ENCODE measurements at regions not wholly inside any gene's neighbourhood (a gene's known extent, or its start where the extent isn't known, plus 50 kb on each side); places are given as distances from the start of the nearest gene placed in this dataset.

DNA sequence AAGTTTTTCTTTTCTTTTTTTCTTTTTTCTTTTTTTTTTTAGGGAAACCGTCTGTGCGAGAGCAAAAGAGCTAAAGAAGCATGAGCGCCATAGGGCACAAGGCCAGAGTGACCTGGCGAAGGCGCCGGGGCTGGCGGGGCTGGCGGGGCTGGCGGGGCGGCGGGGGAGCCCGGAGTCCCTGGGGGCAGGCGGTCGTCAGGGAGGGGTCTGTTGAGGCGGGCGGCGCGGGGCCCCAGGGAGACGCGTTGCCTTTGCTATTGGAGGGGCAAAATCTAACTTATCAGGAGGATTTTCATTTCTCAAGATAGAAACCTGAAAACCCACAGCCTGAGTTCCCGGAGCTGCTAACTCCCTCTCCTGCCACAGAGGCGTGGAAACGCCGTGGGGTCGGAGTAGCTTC is 135.6 kb upstream of the SMAD1 start:
- no peak for DNase-seq (ENCODE audit: low read depth in 3 of 3)

DNA sequence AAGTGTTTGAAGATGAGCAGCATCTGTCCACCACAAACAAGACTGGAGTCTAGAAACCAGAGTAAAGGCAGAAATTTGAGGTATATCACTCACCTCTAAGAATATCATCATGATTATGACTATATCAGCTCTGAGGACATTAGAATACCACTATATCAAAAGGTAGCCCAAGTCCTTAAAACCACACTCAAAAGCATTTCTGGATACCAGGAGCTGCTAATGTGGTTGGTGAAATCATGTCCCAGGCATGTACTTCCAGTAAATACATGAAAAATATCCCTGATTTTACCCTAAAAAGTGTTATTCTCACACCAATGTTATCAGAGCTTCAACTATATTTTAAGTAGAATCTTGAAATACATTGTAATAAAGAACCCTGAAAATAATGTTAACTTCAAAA is 136.3 kb upstream of the SMAD1 start:
- DNase-seq (ENCODE audit: low read depth in 3 of 3), result no peak

DNA sequence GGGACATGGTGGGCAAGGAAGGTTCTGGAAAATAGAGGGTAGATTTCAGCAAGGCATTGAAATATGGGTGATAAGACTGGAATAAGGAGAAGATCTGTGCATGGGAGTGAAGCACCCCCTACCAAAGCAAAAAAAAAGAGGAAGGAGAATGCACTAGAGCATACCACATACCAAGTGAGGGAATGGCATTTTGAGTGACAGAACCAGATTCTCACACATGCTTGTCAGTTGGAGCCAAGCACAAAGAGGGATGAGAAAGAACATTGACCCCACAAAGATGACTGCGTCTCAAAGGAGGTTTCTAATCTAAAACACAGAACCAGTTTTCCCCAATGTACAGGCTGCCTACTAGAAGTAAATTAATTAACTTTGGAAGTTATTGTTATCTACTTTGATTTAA is 140.3 kb upstream of the SMAD1 start:
- DNase-seq (ENCODE audit: low read depth in 3 of 3), result no peak

DNA sequence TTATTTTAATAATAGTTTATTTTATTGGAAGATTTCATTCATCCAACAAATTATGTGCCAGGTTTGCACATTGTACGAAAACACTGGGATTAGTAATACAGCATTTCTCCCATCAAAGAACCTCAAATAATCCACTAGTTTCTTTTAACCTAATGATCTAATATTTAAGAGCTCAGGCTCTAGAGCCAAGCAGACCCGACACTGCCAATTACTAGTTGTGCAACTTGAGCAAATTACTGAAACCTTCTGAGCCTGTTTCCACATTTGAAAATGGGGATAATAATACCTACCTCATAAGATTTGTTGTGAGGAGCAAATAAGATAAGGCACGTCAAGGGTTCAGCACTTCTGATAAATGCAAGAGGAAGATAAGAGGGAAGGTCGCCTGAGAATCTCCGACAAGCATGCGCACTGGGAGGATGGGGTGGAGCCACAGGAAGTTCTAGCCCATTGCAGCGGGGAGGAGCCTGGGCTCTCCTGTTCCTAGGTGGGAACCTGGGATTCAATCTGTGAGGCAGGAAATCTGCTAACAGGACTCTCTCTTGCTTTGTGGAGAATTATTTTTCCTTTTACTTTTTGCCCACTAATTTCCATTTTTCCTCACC is 141.5 kb upstream of the SMAD1 start:
- DNase-seq (ENCODE audit: low read depth in 3 of 3), result no peak

DNA sequence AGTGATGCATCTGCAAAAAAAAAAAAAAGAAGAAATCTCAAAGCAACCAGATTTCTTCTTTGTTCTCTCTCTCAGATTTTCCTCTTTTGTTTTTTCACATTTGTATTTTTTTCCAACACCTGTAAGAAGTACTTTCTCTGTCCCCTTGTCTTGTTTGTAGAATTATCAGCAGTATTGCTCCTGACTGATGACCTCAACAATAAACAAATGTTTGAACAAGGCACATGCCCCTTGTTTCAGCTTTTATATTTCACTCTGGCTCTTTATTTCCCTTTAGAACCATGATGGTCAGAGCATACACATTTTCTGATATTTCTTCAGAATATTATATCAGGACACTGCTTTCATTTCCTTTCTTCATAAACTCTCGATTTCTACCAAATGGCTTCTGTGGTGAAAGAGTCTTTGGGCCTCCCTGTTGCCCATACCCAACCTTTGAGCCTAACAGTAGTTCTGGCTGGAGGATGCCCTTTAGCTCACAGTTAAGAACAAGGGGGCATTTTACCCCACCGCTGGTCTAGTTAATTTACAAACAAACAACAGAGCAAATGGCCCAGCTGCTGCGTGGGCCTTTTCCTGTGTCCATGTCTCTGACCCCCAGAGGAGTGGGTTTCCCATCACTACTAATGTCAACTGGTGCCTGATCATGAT is 142.5 kb upstream of the SMAD1 start:
- no peak for DNase-seq (ENCODE audit: low read depth in 3 of 3)

DNA sequence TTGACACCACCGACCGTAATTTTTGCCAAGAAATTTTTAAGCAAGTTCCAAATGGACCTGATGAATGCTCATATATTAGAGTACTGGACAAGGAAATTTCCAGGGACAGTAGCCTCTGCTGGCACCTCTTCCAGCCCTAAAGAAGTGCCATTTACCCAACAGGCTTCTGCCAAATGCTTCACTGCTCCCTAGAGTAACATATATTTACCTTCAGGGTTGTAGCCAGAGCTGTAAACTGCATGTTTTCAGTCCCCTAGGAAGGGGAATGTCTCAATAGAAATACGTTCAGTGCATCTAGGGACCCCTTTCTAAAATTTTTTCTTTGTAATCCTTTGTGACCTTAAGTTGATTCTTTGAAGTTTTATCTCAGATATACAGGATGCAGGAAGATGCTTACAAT is 143.1 kb upstream of the SMAD1 start:
- DNase-seq (ENCODE audit: low read depth in 3 of 3), result no peak

DNA sequence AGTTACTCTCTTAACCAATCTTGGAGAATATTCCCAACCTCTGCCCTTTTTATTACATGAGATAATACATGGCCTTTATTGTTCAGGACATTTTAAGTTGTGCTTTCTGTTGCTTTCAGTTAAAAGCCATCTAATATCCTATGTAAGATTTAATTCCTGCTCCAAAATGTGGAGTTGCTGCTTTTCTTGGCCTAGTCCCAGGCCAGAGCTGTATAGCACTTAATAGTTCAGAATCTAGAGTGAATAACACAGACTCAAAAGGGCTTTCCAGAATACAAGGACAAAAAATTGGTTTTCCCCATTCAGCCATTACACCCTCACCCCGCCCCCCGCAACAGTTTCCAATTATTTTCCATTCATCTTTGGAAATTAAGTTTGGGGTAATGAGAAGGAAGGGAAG is 144.3 kb upstream of the SMAD1 start:
- no peak for DNase-seq (ENCODE audit: low read depth in 3 of 3)

DNA sequence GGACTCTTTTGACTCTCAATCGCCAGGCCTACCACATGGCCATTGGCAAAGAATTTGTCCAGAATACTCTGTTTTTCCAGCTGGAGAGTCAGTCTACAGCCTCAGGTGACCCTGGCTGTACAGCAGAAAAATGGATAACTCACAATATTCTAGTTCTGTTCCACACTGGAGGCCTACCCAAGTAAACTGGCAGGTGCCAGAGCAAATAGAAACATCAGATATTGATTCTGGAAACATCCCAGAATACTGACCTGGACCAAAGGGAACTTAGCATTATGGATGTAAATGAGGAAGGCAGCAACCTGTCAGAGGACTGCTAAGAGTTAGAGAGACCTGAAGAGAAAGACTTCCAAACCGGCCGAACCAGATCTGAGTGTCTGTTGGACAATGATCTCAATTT is 147.9 kb upstream of the SMAD1 start:
- DNase-seq (ENCODE audit: low read depth in 3 of 3), result no peak

DNA sequence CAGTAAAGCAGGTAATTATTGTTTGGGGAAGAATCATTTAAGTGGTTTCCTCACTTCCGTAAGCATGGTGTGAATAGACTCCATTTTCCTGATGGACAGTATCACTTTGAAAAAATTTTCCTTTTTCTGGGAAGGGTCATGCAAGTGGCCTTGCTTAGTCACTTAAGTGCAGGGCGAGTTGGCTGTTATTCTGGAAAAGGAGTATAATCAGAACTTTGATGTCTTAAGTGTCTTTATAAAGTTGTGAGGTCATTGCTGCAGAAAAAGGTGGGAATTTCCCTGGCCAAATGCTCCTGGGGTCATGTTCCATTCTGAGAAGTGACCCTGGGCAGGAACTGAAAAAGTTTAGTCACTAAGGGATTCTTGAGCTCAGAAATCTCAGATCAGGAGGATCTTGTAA is 146.1 kb upstream of the OTUD4 start:
- no peak for DNase-seq (ENCODE audit: low read depth in 3 of 3)

DNA sequence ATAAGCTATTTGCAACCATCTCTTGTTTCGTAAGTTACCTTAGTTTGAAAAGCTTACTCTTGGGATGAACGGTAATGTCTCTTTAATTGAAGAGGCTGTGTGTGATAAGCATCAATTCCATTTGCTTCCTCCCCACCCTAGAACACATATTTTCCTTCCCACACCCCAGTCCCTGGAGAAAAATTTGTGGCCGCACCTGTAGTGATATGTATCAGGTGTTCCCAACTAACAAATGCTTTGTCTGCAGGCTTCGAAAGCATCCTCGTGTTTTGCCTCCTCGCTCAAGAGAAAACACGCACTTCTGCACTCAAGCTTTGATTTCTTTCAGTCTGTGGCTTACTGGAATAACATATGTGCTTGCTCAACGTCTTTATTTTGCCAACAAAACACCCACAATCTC is 143.8 kb upstream of the OTUD4 start:
- DNase-seq (ENCODE audit: low read depth in 3 of 3), result no peak

DNA sequence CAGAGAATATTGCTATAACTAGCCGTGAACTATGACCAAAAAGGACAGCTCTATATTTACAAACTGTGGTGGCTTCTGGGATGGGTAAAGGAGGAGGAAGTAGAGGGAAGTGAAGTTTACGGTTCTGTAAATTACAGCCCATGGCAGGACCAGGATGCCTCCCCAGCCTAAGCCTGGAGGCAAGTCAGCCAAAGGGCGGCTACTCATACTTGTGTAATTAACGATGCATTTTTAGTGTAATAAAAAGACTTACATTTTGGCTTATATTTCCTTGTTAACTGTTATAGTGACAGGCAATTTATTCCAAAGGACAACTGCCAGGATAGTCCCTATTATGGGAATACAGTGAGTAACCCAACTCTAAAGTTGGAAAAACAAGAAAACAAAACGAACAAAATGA is 139.9 kb upstream of the OTUD4 start:
- DNase-seq (ENCODE audit: low read depth in 3 of 3), result no peak

DNA sequence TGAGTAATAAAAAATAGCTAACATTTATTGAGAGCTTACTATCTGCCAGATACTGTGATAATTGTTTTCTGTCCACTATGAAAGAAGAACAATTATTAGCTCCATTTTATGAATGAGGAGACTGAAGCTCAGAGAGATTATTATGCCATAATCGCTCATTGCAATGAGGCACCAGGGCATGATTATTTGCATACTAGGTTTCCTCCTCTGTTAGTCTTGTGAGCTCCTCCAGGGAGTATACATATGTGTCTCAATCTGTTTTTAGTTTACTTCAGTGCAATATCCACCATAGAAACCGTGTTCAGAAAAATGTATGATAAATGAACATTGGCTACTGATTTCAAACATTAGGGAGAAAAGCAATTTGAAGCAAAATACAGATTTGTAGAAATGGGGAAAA is 139.4 kb upstream of the OTUD4 start:
- no peak for DNase-seq (ENCODE audit: low read depth in 3 of 3)

DNA sequence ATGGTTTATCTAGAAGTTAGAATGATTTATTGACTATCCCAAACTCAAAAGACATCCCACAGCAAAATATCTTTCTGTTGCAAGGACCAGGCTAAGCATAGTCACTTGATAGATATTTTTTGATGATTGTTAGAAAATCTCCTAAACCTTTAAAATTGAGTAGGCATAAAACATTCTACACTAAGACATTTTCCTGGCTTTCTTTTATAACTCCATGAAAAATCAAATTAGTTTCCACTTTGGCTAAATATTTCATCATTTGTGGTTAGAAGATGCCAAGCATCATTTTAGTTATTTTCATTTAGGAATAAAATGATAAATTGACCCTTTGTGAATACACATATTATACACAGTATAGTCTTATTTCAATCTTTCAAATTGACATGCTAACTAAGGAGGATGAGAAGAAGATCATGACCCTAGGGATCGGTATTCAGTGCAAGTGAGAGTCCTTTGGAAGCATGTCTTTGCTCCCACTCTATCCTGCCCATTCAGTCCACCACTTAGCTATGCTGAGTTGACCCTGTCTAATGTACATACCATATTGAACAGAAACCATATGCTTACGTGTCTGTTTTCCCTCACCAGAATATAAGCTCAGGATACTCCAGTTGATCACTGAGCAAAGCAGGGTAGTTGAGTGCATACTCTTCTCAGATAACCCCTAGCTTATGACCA is 136.6 kb upstream of the OTUD4 start:
- DNase-seq (ENCODE audit: low read depth in 3 of 3), result no peak

DNA sequence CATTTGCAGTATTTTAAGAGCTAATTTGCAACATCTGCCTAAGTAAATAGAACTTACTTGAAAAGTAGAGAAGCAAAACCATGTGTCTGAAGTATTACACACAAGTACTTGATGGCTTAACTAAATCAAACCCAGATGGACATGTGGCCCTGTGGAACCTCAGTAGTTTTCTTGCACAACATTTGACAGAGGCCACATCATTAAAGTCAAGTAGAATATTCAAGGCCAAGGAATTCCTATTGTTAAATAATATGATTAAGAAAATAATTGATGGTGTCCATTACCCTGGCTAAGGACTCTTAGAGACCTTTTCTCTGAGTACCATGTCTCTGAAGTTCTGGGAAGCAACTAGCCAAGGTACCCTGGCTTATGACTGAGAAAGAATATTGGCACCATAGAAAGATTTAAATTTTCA is 135.4 kb upstream of the OTUD4 start:
- DNase-seq (ENCODE audit: low read depth in 3 of 3), result no peak

DNA sequence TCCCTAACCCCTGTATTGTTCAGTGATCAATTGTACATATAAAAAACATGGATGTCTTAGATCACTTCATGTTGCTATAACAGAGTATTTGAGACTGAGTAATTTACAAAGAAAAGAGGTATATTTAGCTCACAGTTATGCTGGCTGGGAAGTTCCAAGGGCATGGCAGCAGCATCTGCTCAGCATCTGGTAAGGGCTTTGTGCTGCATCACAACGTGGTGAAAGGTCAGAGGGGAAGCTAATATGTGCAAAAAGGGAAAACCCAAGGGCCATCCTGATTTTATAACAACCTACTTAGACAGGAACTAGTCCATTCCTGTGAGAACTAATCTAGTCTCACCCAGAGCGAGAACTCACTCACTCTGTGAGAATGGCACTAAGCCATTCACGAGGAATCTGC is 128.2 kb upstream of the OTUD4 start:
- no peak for DNase-seq (ENCODE audit: low read depth in 3 of 3)

DNA sequence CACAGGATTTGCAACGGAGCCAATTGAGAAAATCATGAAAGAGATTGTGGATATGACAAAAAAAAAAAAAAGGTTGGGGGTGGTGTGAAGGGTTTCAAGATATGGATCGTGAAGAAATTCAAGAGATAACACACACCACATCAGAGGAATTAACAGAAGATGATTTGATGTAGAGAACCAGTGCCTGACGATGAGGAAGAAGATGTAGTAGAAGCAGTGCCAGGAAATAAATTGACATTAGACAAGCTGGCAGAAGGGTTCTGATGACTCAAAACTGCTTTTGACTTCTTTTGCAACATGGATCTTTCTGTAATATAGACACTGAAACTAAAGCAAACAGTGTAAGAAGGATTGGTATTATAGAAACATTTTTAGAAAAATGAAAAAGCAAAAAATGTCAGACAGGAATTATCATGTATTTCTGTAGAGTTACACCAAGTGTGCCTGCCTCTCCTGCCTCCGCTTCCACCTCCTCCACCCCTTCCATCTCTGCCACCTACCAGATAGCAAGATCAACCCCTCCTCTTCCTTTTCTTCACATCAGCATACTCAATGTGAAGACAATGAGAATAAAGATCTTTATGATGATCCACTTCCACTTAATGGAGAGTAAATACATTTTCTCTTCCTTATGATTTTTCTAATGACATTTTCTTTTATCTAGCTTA is 127.5 kb upstream of the OTUD4 start:
- no peak for DNase-seq (ENCODE audit: low read depth in 3 of 3)

DNA sequence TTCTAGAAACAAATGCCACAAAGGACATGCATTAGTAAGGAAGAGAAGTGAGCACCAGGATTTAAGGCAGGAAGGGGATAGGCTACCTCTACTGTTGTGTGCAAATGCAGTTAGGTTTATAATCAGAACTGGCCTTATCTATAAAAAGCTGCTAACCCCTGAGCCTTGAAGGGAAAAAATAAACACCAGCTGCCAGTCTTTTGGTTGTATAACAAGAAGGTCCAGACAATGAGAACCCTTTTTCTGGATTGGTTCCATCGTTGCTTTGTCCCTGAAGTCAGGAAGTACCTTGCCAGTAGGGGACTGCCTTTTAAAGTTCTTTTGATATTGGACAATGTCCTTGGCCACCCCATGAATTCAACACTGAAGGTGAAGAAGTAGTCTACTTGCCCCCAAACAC is 126.7 kb upstream of the OTUD4 start:
- no peak for DNase-seq (ENCODE audit: low read depth in 3 of 3)

DNA sequence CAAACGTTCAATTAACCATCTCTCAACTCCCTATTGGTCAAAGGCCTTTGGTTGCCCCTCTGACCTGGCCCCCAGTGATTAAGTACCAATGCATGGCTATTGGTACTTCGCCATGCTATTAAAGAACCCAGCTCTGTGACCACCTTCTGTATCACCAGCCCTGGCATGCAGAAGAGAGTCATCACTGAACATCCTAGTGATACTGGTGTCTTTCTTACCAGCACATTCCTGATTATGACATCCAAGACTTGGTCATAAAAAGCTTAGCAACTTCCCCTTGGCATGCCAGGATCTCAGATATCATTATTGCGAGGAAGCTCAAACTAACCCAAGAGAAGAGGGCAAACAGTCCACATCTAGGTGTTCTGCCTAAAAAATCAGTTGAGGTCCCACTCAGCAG is 122.3 kb upstream of the OTUD4 start:
- DNase-seq (ENCODE audit: low read depth in 3 of 3), result no peak

DNA sequence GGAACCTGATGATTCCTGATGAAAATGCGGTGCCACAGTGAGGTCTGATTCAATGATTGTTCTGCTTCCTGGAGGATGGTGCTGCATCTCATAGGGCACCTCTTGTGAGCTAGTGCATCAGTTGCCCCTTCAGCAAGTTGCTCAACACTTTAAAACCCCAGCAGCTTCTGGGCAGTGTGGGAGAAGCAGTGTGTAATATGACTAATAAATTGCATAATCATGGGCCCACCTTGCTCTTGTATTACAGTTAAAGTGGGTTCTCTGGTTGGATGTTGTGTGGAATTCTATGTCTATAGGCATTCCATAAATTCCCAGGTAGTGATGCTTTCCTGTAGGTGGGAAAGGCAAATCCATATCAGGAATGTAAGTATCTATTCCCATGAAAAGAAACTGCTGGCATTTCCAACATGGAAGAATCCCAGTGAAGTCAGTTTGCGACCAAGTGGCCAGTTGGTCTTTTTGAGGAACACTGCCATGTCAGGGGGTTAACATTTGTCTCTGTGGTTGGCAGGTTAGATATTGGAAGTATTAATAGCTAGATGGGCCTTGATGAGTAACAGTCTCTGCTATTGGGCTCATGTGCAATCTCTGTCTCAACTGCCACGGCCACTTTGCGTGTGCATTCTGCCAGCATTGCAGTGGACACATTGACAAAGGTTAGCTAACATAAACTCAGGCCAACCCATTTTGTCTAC is 121.1 kb upstream of the OTUD4 start:
- no peak for DNase-seq (ENCODE audit: low read depth in 3 of 3)

DNA sequence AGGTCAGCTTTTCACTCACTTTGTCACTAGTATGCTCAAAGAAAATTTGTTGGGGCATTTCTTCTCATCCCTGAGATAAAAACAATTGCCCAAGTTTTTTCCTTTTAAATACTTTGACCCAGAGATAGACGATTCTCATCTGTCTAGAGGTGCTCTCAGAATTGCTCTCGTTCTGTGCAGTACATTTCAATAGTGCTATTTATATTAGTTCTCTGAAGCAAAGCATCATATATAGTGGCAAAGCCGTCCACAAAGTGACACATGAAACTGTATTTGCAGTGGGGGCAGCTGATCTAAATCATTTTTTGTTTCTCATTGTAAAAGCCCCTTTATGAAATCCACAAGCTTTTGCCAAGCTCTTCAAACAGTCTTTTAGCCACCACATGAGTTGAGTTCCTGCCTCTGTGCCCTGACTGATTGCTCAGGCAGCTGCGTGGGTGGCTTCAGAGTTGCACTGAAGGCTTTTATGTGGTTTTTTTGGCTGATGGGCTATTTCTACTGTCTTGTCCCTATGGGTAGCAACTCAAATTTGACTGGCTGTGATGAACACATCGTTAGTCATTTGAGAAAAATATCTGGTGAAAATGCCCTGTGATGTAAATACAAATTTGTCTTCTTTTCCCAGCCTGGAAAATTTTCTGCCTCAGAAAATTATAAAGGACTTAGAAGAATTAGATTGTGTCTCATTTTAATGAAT is 119.1 kb upstream of the OTUD4 start:
- DNase-seq (ENCODE audit: low read depth in 3 of 3), result peak; percentile 18 to 55 (median 44)

DNA sequence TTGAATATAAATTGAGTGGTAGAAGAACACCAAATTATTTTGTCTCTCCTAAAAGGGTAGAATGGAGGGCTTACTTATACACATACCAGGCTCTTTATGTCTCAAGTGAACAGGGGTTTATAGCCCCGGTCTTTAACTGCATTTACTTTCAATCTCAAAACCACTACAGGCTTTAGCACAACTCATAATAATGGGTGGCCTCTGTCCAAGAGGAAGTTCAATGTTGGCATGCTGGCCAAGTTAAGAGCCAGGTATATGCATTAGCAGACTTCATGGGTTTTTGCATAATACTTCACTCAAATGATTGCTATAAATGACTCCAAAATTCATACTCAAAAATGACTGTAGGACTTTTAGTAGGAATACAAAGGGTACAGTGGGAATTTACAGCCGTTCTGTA is 118.5 kb upstream of the OTUD4 start:
- no peak for DNase-seq (ENCODE audit: low read depth in 3 of 3)

DNA sequence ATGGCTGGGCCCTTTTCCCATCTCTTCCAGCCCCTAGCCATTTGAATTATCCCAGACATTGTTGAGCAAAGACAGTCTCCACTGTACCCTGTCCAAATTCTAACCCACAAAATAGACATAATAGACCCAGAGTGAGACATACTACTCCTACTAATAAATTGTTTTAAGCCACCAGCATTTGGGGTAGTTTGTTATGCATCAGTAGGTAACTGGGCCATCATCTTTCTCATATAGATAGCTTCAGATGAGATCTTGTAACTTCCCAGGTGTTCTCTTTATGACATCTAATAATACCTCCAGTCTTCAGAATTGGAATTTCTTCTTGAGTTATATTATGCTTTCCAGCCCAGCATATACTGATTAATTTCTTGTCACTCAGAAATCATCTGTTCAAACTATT is 117.2 kb upstream of the OTUD4 start:
- DNase-seq (ENCODE audit: low read depth in 3 of 3), result no peak

Data from stimulated activated CD4-positive, alpha-beta T cell treated with anti-CD3 and anti-CD28 coated beads, TNF-alpha, amount 100 ng/mL, for 4 hours (primary cell).